H1 (cell line): ENCODE measurements at regions not wholly inside any gene's neighbourhood (a gene's known extent, or its start where the extent isn't known, plus 50 kb on each side); places are given as distances from the start of the nearest gene placed in this dataset.

Experiments
- CTCF ChIA-PET: fragments of 300-600 bp; sonication (Branson Sonifier 250); formaldehyde crosslinking; loops from one replicate; lab custom pipeline; 2021; ENCODE audit not compliant: partially characterized antibody; lab: Charles Lee
- POLR2A ChIA-PET: fragments of 300-600 bp; sonication (Branson Sonifier 250); formaldehyde crosslinking; loops from one replicate; lab custom pipeline; 2021; ENCODE audit warnings: inconsistent platforms; ENCODE audit not compliant: partially characterized antibody; lab: Charles Lee
- DNase-seq, 2 experiments: peaks; one replicate each; pipeline versions ENCODE4 v3.0.0 to v3.0.0-alpha.2; 2010 to 2022; ENCODE audit warnings: low spot score in 2 of 2, low read depth in 1 of 2, mixed read lengths in 1 of 2
- FAIRE-seq: peaks from 2 replicates; lab custom pipeline; 2011; peaks lifted over from hg19 to GRCh38; lab: Jason Lieb, UNC
- H2AFZ ChIP-seq: 2 replicates; pipeline ENCODE4 v1.8.1; 2012; ENCODE audit warnings: low read length, inconsistent platforms
- H2AK5ac ChIP-seq: 2 replicates; pipeline ENCODE4 v1.6.1; 2013; ENCODE audit warnings: low read depth, low read length
- H2BK120ac ChIP-seq: replicated peaks from 2 replicates; pipeline ENCODE3; 2013; ENCODE audit warnings: low read depth, low read length, inconsistent platforms
- H2BK12ac ChIP-seq: 2 replicates; pipeline ENCODE4 v1.6.1; 2013; ENCODE audit warnings: low read depth, low read length
- H2BK15ac ChIP-seq: 2 replicates; pipeline ENCODE4 v1.6.1; 2013; ENCODE audit warnings: low read length
- H2BK20ac ChIP-seq: 2 replicates; pipeline ENCODE4 v1.6.1; 2013; ENCODE audit warnings: low read length
- H2BK5ac ChIP-seq: 2 replicates; pipeline ENCODE4 v1.6.1; 2013; ENCODE audit warnings: low read depth, low read length
- H3K14ac ChIP-seq: 2 replicates; pipeline ENCODE4 v1.6.1; 2013; ENCODE audit warnings: inconsistent platforms; ENCODE audit not compliant: insufficient read length
- H3K18ac ChIP-seq: 2 replicates; pipeline ENCODE4 v1.6.1; 2013; ENCODE audit warnings: low read length; ENCODE audit errors: extremely low read depth
- H3K23ac ChIP-seq: 2 replicates; pipeline ENCODE4 v1.6.1; 2013; ENCODE audit warnings: inconsistent platforms; ENCODE audit not compliant: insufficient read length
- H3K23me2 ChIP-seq: 2 replicates; pipeline ENCODE4 v1.6.1; 2013; ENCODE audit warnings: low read depth, low read length
- H3K27ac ChIP-seq: 2 replicates; pipeline ENCODE4 v1.6.1; 2011; ENCODE audit warnings: low read depth, low read length, inconsistent platforms
- H3K27me3 ChIP-seq, 4 experiments: replicated peaks in 1 of 4; 1 replicate in 1 of 4; 2 replicates in 3 of 4; pipeline versions ENCODE4 v1.6.1 to v1.8.1; 2011 to 2013; ENCODE audit warnings: low read length in 3 of 4, mild to moderate bottlenecking in 3 of 4, inconsistent platforms in 2 of 4, mixed read lengths in 2 of 4, moderate library complexity in 1 of 4; ENCODE audit not compliant: control insufficient read depth in 3 of 4, insufficient read depth in 3 of 4; ENCODE audit errors: extremely low read depth in 1 of 4
- H3K36me3 ChIP-seq, 4 experiments: 2 replicates each; pipeline versions ENCODE4 v1.6.1 to v1.8.1; 2011 to 2013; ENCODE audit warnings: mild to moderate bottlenecking in 4 of 4, low read length in 3 of 4, moderate library complexity in 2 of 4, control low read depth in 1 of 4, inconsistent platforms in 1 of 4; ENCODE audit not compliant: insufficient read depth in 4 of 4, control insufficient read depth in 2 of 4
- H3K4ac ChIP-seq: replicated peaks from 2 replicates; pipeline ENCODE3; 2013; ENCODE audit warnings: low read length, low read depth, mixed read lengths, inconsistent platforms; ENCODE audit not compliant: insufficient read length
- H3K4me1 ChIP-seq, 4 experiments: replicated peaks in 1 of 4; 1 replicate in 1 of 4; 2 replicates in 3 of 4; pipeline versions ENCODE4 v1.6.1 to v1.8.1; 2011 to 2013; ENCODE audit warnings: low read length in 3 of 4, inconsistent platforms in 2 of 4, mixed read lengths in 1 of 4; ENCODE audit not compliant: insufficient read depth in 4 of 4, control insufficient read depth in 3 of 4
- H3K4me2 ChIP-seq, 2 experiments: 2 replicates each; pipeline versions ENCODE4 v1.6.1 to v1.8.1; 2011 to 2013; ENCODE audit warnings: low read depth in 2 of 2, low read length in 2 of 2, control low read depth in 1 of 2, inconsistent platforms in 1 of 2, mild to moderate bottlenecking in 1 of 2; ENCODE audit not compliant: insufficient read depth in 1 of 2
- H3K4me3 ChIP-seq, 4 experiments: fragments of 200-600, 300-600 bp in 1 of 4; sonication (generic), shearing (Covaris generic), sonication (Bioruptor Twin) in 1 of 4; 2 replicates each; pipeline versions ENCODE4 v1.5.1 to v1.8.1; 2011 to 2016; ENCODE audit warnings: low read length in 4 of 4, low read depth in 3 of 4, control low read depth in 2 of 4, inconsistent platforms in 2 of 4, mild to moderate bottlenecking in 2 of 4, mixed read lengths in 1 of 4, moderate library complexity in 1 of 4; ENCODE audit not compliant: insufficient read depth in 2 of 4; ENCODE audit errors: extremely low read depth in 1 of 4
- H3K56ac ChIP-seq: replicated peaks from 2 replicates; pipeline ENCODE3; 2013; ENCODE audit warnings: low read depth, mild to moderate bottlenecking, mixed read lengths, low read length, inconsistent platforms; ENCODE audit not compliant: insufficient read length
- H3K79me1 ChIP-seq: 2 replicates; pipeline ENCODE4 v1.6.1; 2013; ENCODE audit warnings: low read depth, low read length, control low read depth
- H3K79me2 ChIP-seq, 2 experiments: 2 replicates each; pipeline versions ENCODE4 v1.6.1 to v1.8.1; 2012 to 2013; ENCODE audit warnings: low read length in 2 of 2, mild to moderate bottlenecking in 2 of 2, inconsistent platforms in 1 of 2; ENCODE audit not compliant: insufficient read depth in 2 of 2, control insufficient read depth in 1 of 2
- H3K9ac ChIP-seq, 4 experiments: replicated peaks in 1 of 4; 1 replicate in 1 of 4; 2 replicates in 3 of 4; pipeline versions ENCODE4 v1.6.1 to v1.8.1; 2011 to 2013; ENCODE audit warnings: low read depth in 3 of 4, low read length in 3 of 4, control low read depth in 2 of 4, mild to moderate bottlenecking in 2 of 4, moderate library complexity in 2 of 4, inconsistent platforms in 1 of 4; ENCODE audit errors: extremely low read depth in 1 of 4
- H3K9me3 ChIP-seq, 2 experiments: 2 replicates each; pipeline versions ENCODE4 v1.6.1 to v1.8.1; 2012 to 2013; ENCODE audit warnings: mild to moderate bottlenecking in 2 of 2, moderate library complexity in 2 of 2, control low read depth in 1 of 2, inconsistent platforms in 1 of 2, low read depth in 1 of 2, low read length in 1 of 2, mixed read lengths in 1 of 2; ENCODE audit not compliant: insufficient read depth in 2 of 2
- H4K20me1 ChIP-seq, 2 experiments: replicated peaks in 1 of 2; 2 replicates each; pipeline versions ENCODE3 to v1.8.1; 2011 to 2013; ENCODE audit warnings: inconsistent platforms in 2 of 2, low read length in 2 of 2, mild to moderate bottlenecking in 1 of 2; ENCODE audit not compliant: insufficient read depth in 2 of 2, control insufficient read depth in 1 of 2
- H4K5ac ChIP-seq: 2 replicates; pipeline ENCODE4 v1.6.1; 2013; ENCODE audit warnings: low read length, low read depth, mixed read lengths, inconsistent platforms; ENCODE audit not compliant: insufficient read length
- H4K8ac ChIP-seq: 2 replicates; pipeline ENCODE4 v1.8.0; 2013; ENCODE audit warnings: mild to moderate bottlenecking, moderate library complexity, low read length, inconsistent platforms; ENCODE audit not compliant: insufficient read depth; ENCODE audit errors: extremely low read depth
- H4K91ac ChIP-seq: replicated peaks from 2 replicates; pipeline ENCODE3; 2013; ENCODE audit warnings: low read length, mixed read lengths, inconsistent platforms; ENCODE audit not compliant: insufficient read length
- ATF2 ChIP-seq: IDR thresholded peaks from 2 replicates; pipeline ENCODE4 v1.6.1; 2012; ENCODE audit warnings: low read length, inconsistent platforms
- CTBP2 ChIP-seq: IDR thresholded peaks from 2 replicates; pipeline ENCODE4 v1.7.0; 2011; ENCODE audit warnings: borderline replicate concordance, mild to moderate bottlenecking, moderate library complexity, mixed read lengths, low read length; ENCODE audit not compliant: insufficient read depth, insufficient read length
- EZH2 ChIP-seq: fragments of 200-600 bp; sonication (generic); IDR thresholded peaks from 2 replicates; pipeline ENCODE4 v1.7.1; 2012; ENCODE audit warnings: low read depth, mild to moderate bottlenecking, moderate library complexity, low read length, inconsistent platforms; ENCODE audit not compliant: severe bottlenecking
- GTF2F1 ChIP-seq: IDR thresholded peaks from 2 replicates; pipeline ENCODE4 v1.6.1; 2012; ENCODE audit warnings: low read depth, low read length, improper control_type of control experiment, borderline replicate concordance
- RBBP5 ChIP-seq: IDR thresholded peaks from 2 replicates; pipeline ENCODE4 v1.7.1; 2012; ENCODE audit warnings: low read depth, mild to moderate bottlenecking, inconsistent platforms, low read length, moderate library complexity, borderline replicate concordance
- TAF7 ChIP-seq: optimal IDR thresholded peaks from 2 replicates; pipeline ENCODE3; 2011; ENCODE audit warnings: low read depth, mild to moderate bottlenecking, inconsistent platforms, low read length, moderate library complexity, borderline replicate concordance
- TBP ChIP-seq: IDR thresholded peaks from 2 replicates; pipeline ENCODE4 v1.6.1; 2011; ENCODE audit warnings: low read depth, low read length, improper control_type of control experiment
- WGBS, 2 experiments: shearing (Covaris generic) in 1 of 2; methylation state at CpG; one replicate each; pipeline versions ENCODE4 v1.1.6 to v1.1.7; 2013 to 2015; ENCODE audit warnings: low lambda C conversion rate in 2 of 2, mixed read lengths in 2 of 2, inconsistent platforms in 1 of 2, low coverage in 1 of 2, missing lambda C conversion rate in 1 of 2; ENCODE audit not compliant: insufficient replicate concordance in 2 of 2, insufficient coverage in 1 of 2, insufficient read length in 1 of 2; ENCODE audit errors: extremely low coverage in 1 of 2, missing lambda C conversion rate in 1 of 2; 5-methylcytosine and 5-hydroxymethylcytosine counted together

- WGBS, 2 experiments = 69% methylated on average over 2 of the region's 2 CpGs; no CpG with 5 or more reads in 1 of the 2 experiments
- Histone ChIP-seq H2AFZ (no peak overlapping the region), H3K23me2 (no peaks in the 10 kb centered on the region), H3K79me1 (no peaks in the 10 kb centered on the region), H2AK5ac (no peak overlapping the region), H4K91ac (no peak overlapping the region), H2BK5ac (no peak overlapping the region), H3K36me3 (no peaks in the 10 kb centered on the region), H4K8ac (no peak overlapping the region), H2BK15ac (no peak overlapping the region), H2BK120ac (no peak overlapping the region), H3K9me3 (peaks cover 67 to 87% of the 10 kb centered on the region in 2 experiments), H3K23ac (no peak overlapping the region), H3K4ac (no peak overlapping the region), H3K56ac (no peak overlapping the region), H3K27me3 (no peaks in the 10 kb centered on the region), H4K20me1 (no peaks in the 10 kb centered on the region), H3K27ac (no peak overlapping the region), H3K18ac (no peak overlapping the region), H2BK20ac (no peak overlapping the region), H3K4me3 (no peak overlapping the region), H2BK12ac (no peak overlapping the region), H3K4me1 (no peaks in the 10 kb centered on the region), H3K14ac (no peak overlapping the region), H3K79me2 (no peaks in the 10 kb centered on the region), H3K4me2 (no peak overlapping the region), H4K5ac (no peak overlapping the region), H3K9ac (no peak overlapping the region)
- ChIA-PET CTCF (interaction anchor here (0.6 kb wide), 1 partner anchor 605 kb away, joined by 3 read pairs; no protein-coding TSS in a partner anchor), POLR2A (no interaction called here)
- no peak for FAIRE-seq
- no peak for DNase-seq
- TF ChIP-seq ATF2 = no peak
- TF ChIP-seq RBBP5 = no peak
- TF ChIP-seq TAF7 = no peak
- no peak for TF ChIP-seq EZH2
- TF ChIP-seq CTBP2 = no peak
- TF ChIP-seq TBP = no peak
- no peak for TF ChIP-seq GTF2F1
Measured at GRCh38 chr4:18421519-18421918, 400.0 kb upstream of the LCORL start.
